ENCODE measurements at regions not wholly inside any gene's neighbourhood (a gene's known extent, or its start where the extent isn't known, plus 50 kb on each side); places are given as distances from the start of the nearest gene placed in this dataset.

- no peaks in the 10 kb centered on the region for H3K36me3 ChIP-seq
- H3K9me3 ChIP-seq: peaks cover 0 to 4% (median 0%) of the 10 kb centered on the region in 3 donors
- no peak overlapping the region for H3K27ac ChIP-seq
- H3K4me1 ChIP-seq: no peaks in the 10 kb centered on the region
- no peak for ATAC-seq
- TF ChIP-seq EP300 (IDR thresholded peaks at IDR 0.05) (no peak), POLR2AphosphoS5 (IDR thresholded peaks at IDR 0.05) (no peak), POLR2A (IDR thresholded peaks at IDR 0.05) (no peak), CTCF (IDR thresholded peaks at IDR 0.05) (no peak)
- WGBS, 2 donors (ENCODE audit: low coverage in 1 of 2): 90 to 97% methylated on average over 2 to 3 of the region's 10 CpGs
- no peak overlapping the region for H3K4me3 ChIP-seq
- H3K27me3 ChIP-seq: peaks cover 3% of the 10 kb centered on the region
These were observed 81.4 kb upstream of the CD82 start for GRCh38 chr11:44483919-44484610.

GRCh38 chr11:44488165-44488965 lies 77.1 kb upstream of the CD82 start:
- no peak for TF ChIP-seq EP300 (IDR thresholded peaks at IDR 0.05)
- TF ChIP-seq POLR2A (IDR thresholded peaks at IDR 0.05): no peak
- TF ChIP-seq POLR2AphosphoS5 (IDR thresholded peaks at IDR 0.05): no peak
- no peak for TF ChIP-seq CTCF (IDR thresholded peaks at IDR 0.05)
- no peak for ATAC-seq
- no CpG with 5 or more reads among the region's 8 CpGs for WGBS, 2 donors (ENCODE audit: low coverage in 1 of 2)
- Histone ChIP-seq H3K27me3 (peaks cover 3% of the 10 kb centered on the region), H3K4me1 (no peaks in the 10 kb centered on the region), H3K4me3 (no peak overlapping the region), H3K27ac (no peak overlapping the region), H3K36me3 (no peaks in the 10 kb centered on the region), H3K9me3 (peaks cover 0 to 4% (median 0%) of the 10 kb centered on the region in 3 donors)

- ATAC-seq: no peak
These were observed 72.1 kb upstream of the CD82 start for GRCh38 chr11:44493383-44493782.

GRCh38 chr11:44493930-44494329 lies 71.5 kb upstream of the CD82 start:
- Histone ChIP-seq H3K4me3 (no peak overlapping the region), H3K27ac (no peak overlapping the region), H3K9me3 (no peaks in the 10 kb centered on the region), H3K27me3 (no peaks in the 10 kb centered on the region), H3K36me3 (no peaks in the 10 kb centered on the region), H3K4me1 (no peaks in the 10 kb centered on the region)
- no peak for TF ChIP-seq POLR2AphosphoS5 (IDR thresholded peaks at IDR 0.05)
- no peak for TF ChIP-seq EP300 (IDR thresholded peaks at IDR 0.05)
- no peak for TF ChIP-seq CTCF (IDR thresholded peaks at IDR 0.05)
- TF ChIP-seq POLR2A (IDR thresholded peaks at IDR 0.05): no peak
- 86% methylated on average over 1 of the region's 1 CpG; no CpG with 5 or more reads in 1 of the 2 donors for WGBS, 2 donors (ENCODE audit: low coverage in 1 of 2)
- ATAC-seq: no peak

More at GRCh38 chr11:44493383-44493782, 72.1 kb upstream of the CD82 start:
- no peak overlapping the region for H3K4me3 ChIP-seq
- no peaks in the 10 kb centered on the region for H3K4me1 ChIP-seq
- H3K27ac ChIP-seq: no peak overlapping the region
- TF ChIP-seq POLR2AphosphoS5 (IDR thresholded peaks at IDR 0.05): no peak
- no peak for TF ChIP-seq EP300 (IDR thresholded peaks at IDR 0.05)
- TF ChIP-seq CTCF (IDR thresholded peaks at IDR 0.05): no peak
- no peak for TF ChIP-seq POLR2A (IDR thresholded peaks at IDR 0.05)
- H3K27me3 ChIP-seq: no peaks in the 10 kb centered on the region
- H3K9me3 ChIP-seq: no peaks in the 10 kb centered on the region
- H3K36me3 ChIP-seq: no peaks in the 10 kb centered on the region

- no peaks in the 10 kb centered on the region for H3K36me3 ChIP-seq
- WGBS, 2 donors (ENCODE audit: low coverage in 1 of 2): 80 to 88% methylated on average over 1 to 2 of the region's 2 CpGs
- no peaks in the 10 kb centered on the region for H3K27me3 ChIP-seq
- TF ChIP-seq EP300 (IDR thresholded peaks at IDR 0.05) (no peak), CTCF (IDR thresholded peaks at IDR 0.05) (no peak), POLR2A (IDR thresholded peaks at IDR 0.05) (no peak), POLR2AphosphoS5 (IDR thresholded peaks at IDR 0.05) (no peak)
- no peaks in the 10 kb centered on the region for H3K9me3 ChIP-seq
- no peak overlapping the region for H3K27ac ChIP-seq
- H3K4me3 ChIP-seq: no peak overlapping the region
- no peak for ATAC-seq
- no peaks in the 10 kb centered on the region for H3K4me1 ChIP-seq
These were observed 70.7 kb upstream of the CD82 start for GRCh38 chr11:44494785-44495184.

Measured in gastroesophageal sphincter (tissue), 4 donors.